GM21825 (cell line): ENCODE measurements at regions not wholly inside any gene's neighbourhood (a gene's known extent, or its start where the extent isn't known, plus 50 kb on each side); places are given as distances from the start of the nearest gene placed in this dataset.

ENCODE experiments used
- ATAC-seq: cut with Tn5 transposase; IDR thresholded peaks from one replicate; pipeline ENCODE4 v1.9.1; 2021; ENCODE audit warnings: mild to moderate bottlenecking, moderate library complexity; ENCODE audit not compliant: unreplicated experiment

GRCh38 chr17:73947281-73947965 is 256.1 kb upstream of the RPL38 start:
- no peak for ATAC-seq

- ATAC-seq: no peak
Observed at GRCh38 chr17:73947966-73948355, 255.5 kb upstream of the RPL38 start.

GRCh38 chr17:73949903-73950592 is 253.4 kb upstream of the RPL38 start:
- ATAC-seq: no peak

- no peak for ATAC-seq
Observed at GRCh38 chr17:73950593-73950914, 252.9 kb upstream of the RPL38 start.

GRCh38 chr17:73952082-73952479 is 251.4 kb upstream of the RPL38 start:
- ATAC-seq: no peak

GRCh38 chr17:73952480-73953205 is 250.8 kb upstream of the RPL38 start:
- ATAC-seq: no peak

- ATAC-seq: no peak
Observed at GRCh38 chr17:73953206-73954033, 250.1 kb upstream of the RPL38 start.

GRCh38 chr17:73954951-73955350 is 248.5 kb upstream of the RPL38 start:
- ATAC-seq: no peak

- no peak for ATAC-seq
Observed at GRCh38 chr17:73955616-73956015, 247.9 kb upstream of the RPL38 start.

- no peak for ATAC-seq
Observed at GRCh38 chr17:73956169-73956568, 247.3 kb upstream of the RPL38 start.

GRCh38 chr17:73956595-73957465 is 246.6 kb upstream of the RPL38 start:
- ATAC-seq: no peak

GRCh38 chr17:73957564-73957963 is 245.9 kb upstream of the RPL38 start:
- no peak for ATAC-seq

GRCh38 chr17:73958453-73958852 is 245.0 kb upstream of the RPL38 start:
- ATAC-seq: no peak

GRCh38 chr17:73960469-73960868 is 243.0 kb upstream of the RPL38 start:
- ATAC-seq: no peak

GRCh38 chr17:73962308-73962707 is 241.2 kb upstream of the RPL38 start:
- no peak for ATAC-seq

GRCh38 chr17:73968680-73969079 is 234.8 kb upstream of the RPL38 start:
- ATAC-seq: no peak

- no peak for ATAC-seq
Observed at GRCh38 chr17:73969956-73970355, 233.5 kb upstream of the RPL38 start.

GRCh38 chr17:73971127-73971526 is 232.4 kb upstream of the RPL38 start:
- no peak for ATAC-seq

- no peak for ATAC-seq
Observed at GRCh38 chr17:73972056-73972455, 231.4 kb upstream of the RPL38 start.

GRCh38 chr17:73972901-73973300 is 230.6 kb upstream of the RPL38 start:
- ATAC-seq: no peak
